Mesendoderm (in vitro differentiated cells): ENCODE measurements at regions not wholly inside any gene's neighbourhood (a gene's known extent, or its start where the extent isn't known, plus 50 kb on each side); places are given as distances from the start of the nearest gene placed in this dataset.
A peak's percentile ranks its signal among the peaks of the same experiment; 100 is the strongest.

Experiments used
- DNase-seq: peaks from one replicate; pipeline ENCODE4 v3.0.0; 2013
- H2AK5ac ChIP-seq: 2 replicates; pipeline ENCODE4 v1.6.1; 2013; ENCODE audit warnings: low read length, inconsistent platforms
- H2BK120ac ChIP-seq: 2 replicates; pipeline ENCODE4 v1.6.1; 2013; ENCODE audit warnings: low read depth, mild to moderate bottlenecking, low read length, moderate library complexity, mixed read lengths
- H2BK15ac ChIP-seq: replicated peaks from 2 replicates; pipeline ENCODE4 v1.6.1; 2013; ENCODE audit warnings: low read depth, mild to moderate bottlenecking, moderate library complexity
- H2BK5ac ChIP-seq: 2 replicates; pipeline ENCODE4 v1.6.1; 2013; ENCODE audit warnings: low read length, inconsistent platforms
- H3K18ac ChIP-seq: 2 replicates; pipeline ENCODE4 v1.6.1; 2013; ENCODE audit warnings: mild to moderate bottlenecking, low read length, mixed read lengths
- H3K23ac ChIP-seq: one replicate; pipeline ENCODE4 v1.6.1; 2013; ENCODE audit warnings: low read length
- H3K27ac ChIP-seq: 2 replicates; pipeline ENCODE4 v1.5.1; 2013; ENCODE audit warnings: low read depth, mild to moderate bottlenecking, inconsistent platforms, low read length, moderate library complexity
- H3K27me3 ChIP-seq: 2 replicates; pipeline ENCODE4 v1.6.1; 2013; ENCODE audit warnings: low read length, control low read depth, mild to moderate bottlenecking, inconsistent platforms; ENCODE audit not compliant: insufficient read depth, poor library complexity
- H3K36me3 ChIP-seq: 2 replicates; pipeline ENCODE4 v1.6.1; 2013; ENCODE audit warnings: low read length, inconsistent platforms; ENCODE audit not compliant: control insufficient read depth, insufficient read depth
- H3K4ac ChIP-seq: one replicate; pipeline ENCODE4 v1.6.1; 2013; ENCODE audit warnings: low read depth, mild to moderate bottlenecking, low read length, moderate library complexity
- H3K4me1 ChIP-seq: 2 replicates; pipeline ENCODE4 v1.6.1; 2013; ENCODE audit warnings: low read depth, low read length, inconsistent platforms; ENCODE audit not compliant: control insufficient read depth
- H3K4me2 ChIP-seq: 2 replicates; pipeline ENCODE4 v1.6.1; 2013; ENCODE audit warnings: low read length
- H3K4me3 ChIP-seq: 2 replicates; pipeline ENCODE4 v1.5.1; 2013; ENCODE audit warnings: mild to moderate bottlenecking, low read length
- H3K56ac ChIP-seq: one replicate; pipeline ENCODE4 v1.6.1; 2013; ENCODE audit warnings: low read length
- H3K79me1 ChIP-seq: 2 replicates; pipeline ENCODE4 v1.6.1; 2013; ENCODE audit warnings: low read length, inconsistent platforms
- H3K79me2 ChIP-seq: 2 replicates; pipeline ENCODE4 v1.6.1; 2013; ENCODE audit warnings: mild to moderate bottlenecking, low read length; ENCODE audit not compliant: control insufficient read depth, insufficient read depth
- H3K9ac ChIP-seq: 2 replicates; pipeline ENCODE4 v1.6.1; 2013; ENCODE audit warnings: low read length, inconsistent platforms
- H4K5ac ChIP-seq: one replicate; pipeline ENCODE4 v1.6.1; 2013; ENCODE audit warnings: low read length
- H4K8ac ChIP-seq: one replicate; pipeline ENCODE4 v1.6.1; 2013; ENCODE audit warnings: low read depth, mild to moderate bottlenecking, control low read depth, low read length, moderate library complexity
- WGBS: extraction: QIAGEN DNeasy Blood & Tissue Kit; methylation state at CpG from one replicate; pipeline ENCODE4 v1.1.7; 2013; ENCODE audit warnings: low lambda C conversion rate, missing lambda C conversion rate; ENCODE audit not compliant: insufficient coverage; ENCODE audit errors: extremely low coverage; 5-methylcytosine and 5-hydroxymethylcytosine counted together

- no peak overlapping the region for H2BK15ac ChIP-seq
- H2AK5ac ChIP-seq, result no peak overlapping the region
- no peaks in the 10 kb centered on the region for H3K4me1 ChIP-seq
- no peak overlapping the region for H4K5ac ChIP-seq
- H3K36me3 ChIP-seq, result no peaks in the 10 kb centered on the region
- no peak overlapping the region for H3K27ac ChIP-seq
- no peak overlapping the region for H3K23ac ChIP-seq
- no CpG with 5 or more reads among the region's 2 CpGs for WGBS
- no peak overlapping the region for H2BK5ac ChIP-seq
- H3K79me2 ChIP-seq, result no peaks in the 10 kb centered on the region
- no peak overlapping the region for H4K8ac ChIP-seq
- H3K9ac ChIP-seq, result no peak overlapping the region
- no peak overlapping the region for H3K18ac ChIP-seq
- no peaks in the 10 kb centered on the region for H3K79me1 ChIP-seq
- no peak for DNase-seq
- H3K56ac ChIP-seq, result no peak overlapping the region
- H3K4me2 ChIP-seq, result no peak overlapping the region
- H3K4ac ChIP-seq, result no peak overlapping the region
- no peaks in the 10 kb centered on the region for H3K27me3 ChIP-seq
- H3K4me3 ChIP-seq, result no peak overlapping the region
- H2BK120ac ChIP-seq, result no peak overlapping the region
These were observed 102.4 kb upstream of the FIBIN start for GRCh38 chr11:26891501-26891900.

GRCh38 chr11:26896719-26897118 lies 97.2 kb upstream of the FIBIN start:
- Histone ChIP-seq H3K4me1 (no peaks in the 10 kb centered on the region), H3K27me3 (no peaks in the 10 kb centered on the region), H2BK120ac (no peak overlapping the region), H4K5ac (no peak overlapping the region), H3K4me2 (no peak overlapping the region), H3K18ac (no peak overlapping the region), H3K9ac (no peak overlapping the region), H2AK5ac (no peak overlapping the region), H3K27ac (no peak overlapping the region), H3K36me3 (no peaks in the 10 kb centered on the region), H4K8ac (no peak overlapping the region), H2BK5ac (no peak overlapping the region), H3K4me3 (no peak overlapping the region), H3K79me1 (no peaks in the 10 kb centered on the region), H3K23ac (no peak overlapping the region), H3K79me2 (no peaks in the 10 kb centered on the region), H3K56ac (no peak overlapping the region), H3K4ac (no peak overlapping the region), H2BK15ac (no peak overlapping the region)
- no CpG with 5 or more reads among the region's 2 CpGs for WGBS
- DNase-seq, result no peak

GRCh38 chr11:26898799-26899198 lies 95.1 kb upstream of the FIBIN start:
- no peaks in the 10 kb centered on the region for H3K79me1 ChIP-seq
- H3K23ac ChIP-seq, result no peak overlapping the region
- H3K27me3 ChIP-seq, result no peaks in the 10 kb centered on the region
- H3K18ac ChIP-seq, result no peak overlapping the region
- H3K4me3 ChIP-seq, result no peak overlapping the region
- H3K27ac ChIP-seq, result no peak overlapping the region
- no peaks in the 10 kb centered on the region for H3K79me2 ChIP-seq
- no peak overlapping the region for H3K9ac ChIP-seq
- no peak overlapping the region for H3K4ac ChIP-seq
- no peak overlapping the region for H2BK120ac ChIP-seq
- H3K4me2 ChIP-seq, result no peak overlapping the region
- no peak overlapping the region for H2BK5ac ChIP-seq
- no peaks in the 10 kb centered on the region for H3K4me1 ChIP-seq
- H2AK5ac ChIP-seq, result no peak overlapping the region
- DNase-seq, result no peak
- H2BK15ac ChIP-seq, result no peak overlapping the region
- no peaks in the 10 kb centered on the region for H3K36me3 ChIP-seq
- no peak overlapping the region for H4K5ac ChIP-seq
- no peak overlapping the region for H3K56ac ChIP-seq
- no peak overlapping the region for H4K8ac ChIP-seq
- WGBS, result no CpG with 5 or more reads among the region's 1 CpG

DNA sequence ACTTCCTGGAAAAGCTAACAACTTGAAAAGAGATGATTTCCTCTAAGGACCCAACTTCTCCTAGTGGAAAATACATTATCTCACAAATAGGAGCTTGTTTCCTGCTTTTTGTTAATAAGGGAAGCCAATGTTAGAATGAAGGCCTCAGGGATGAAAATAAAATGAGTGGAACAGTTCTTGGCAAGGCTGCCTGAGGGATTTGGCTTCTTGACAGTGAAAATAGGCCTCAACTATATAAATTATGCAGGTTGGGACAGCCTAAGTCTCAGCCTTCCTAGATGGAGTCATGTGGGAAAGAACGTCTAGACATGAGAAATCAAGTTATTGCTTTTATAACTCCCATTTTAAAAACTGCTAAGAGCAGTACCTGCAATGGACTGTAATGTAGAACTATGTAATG lies 92.8 kb upstream of the FIBIN start:
- H2BK15ac ChIP-seq, result no peak overlapping the region
- H3K4me1 ChIP-seq, result peaks cover 1% of the 10 kb centered on the region
- H3K79me2 ChIP-seq, result no peaks in the 10 kb centered on the region
- no peak overlapping the region for H3K27ac ChIP-seq
- H2BK5ac ChIP-seq, result no peak overlapping the region
- no CpG with 5 or more reads among the region's 1 CpG for WGBS
- no peak overlapping the region for H3K9ac ChIP-seq
- H2AK5ac ChIP-seq, result no peak overlapping the region
- no peak overlapping the region for H3K18ac ChIP-seq
- no peak overlapping the region for H4K5ac ChIP-seq
- no peaks in the 10 kb centered on the region for H3K79me1 ChIP-seq
- H3K23ac ChIP-seq, result no peak overlapping the region
- DNase-seq, result no peak
- no peaks in the 10 kb centered on the region for H3K36me3 ChIP-seq
- H3K4ac ChIP-seq, result no peak overlapping the region
- no peak overlapping the region for H3K56ac ChIP-seq
- no peak overlapping the region for H2BK120ac ChIP-seq
- no peak overlapping the region for H3K4me2 ChIP-seq
- H3K4me3 ChIP-seq, result no peak overlapping the region
- H4K8ac ChIP-seq, result no peak overlapping the region
- H3K27me3 ChIP-seq, result no peaks in the 10 kb centered on the region

- H2BK5ac ChIP-seq, result no peak overlapping the region
- no CpG with 5 or more reads among the region's 1 CpG for WGBS
- H2BK120ac ChIP-seq, result no peak overlapping the region
- H3K56ac ChIP-seq, result no peak overlapping the region
- peaks cover 1% of the 10 kb centered on the region for H3K4me1 ChIP-seq
- no peaks in the 10 kb centered on the region for H3K79me1 ChIP-seq
- no peak overlapping the region for H4K8ac ChIP-seq
- H3K27ac ChIP-seq, result no peak overlapping the region
- DNase-seq, result peak; percentile 64
- no peak overlapping the region for H2AK5ac ChIP-seq
- no peak overlapping the region for H3K18ac ChIP-seq
- no peaks in the 10 kb centered on the region for H3K36me3 ChIP-seq
- H3K23ac ChIP-seq, result no peak overlapping the region
- H3K4me2 ChIP-seq, result no peak overlapping the region
- H3K4me3 ChIP-seq, result no peak overlapping the region
- no peak overlapping the region for H3K9ac ChIP-seq
- no peaks in the 10 kb centered on the region for H3K27me3 ChIP-seq
- H4K5ac ChIP-seq, result no peak overlapping the region
- H2BK15ac ChIP-seq, result no peak overlapping the region
- no peaks in the 10 kb centered on the region for H3K79me2 ChIP-seq
- no peak overlapping the region for H3K4ac ChIP-seq
These were observed 89.8 kb upstream of the FIBIN start for GRCh38 chr11:26904132-26904531.

DNA sequence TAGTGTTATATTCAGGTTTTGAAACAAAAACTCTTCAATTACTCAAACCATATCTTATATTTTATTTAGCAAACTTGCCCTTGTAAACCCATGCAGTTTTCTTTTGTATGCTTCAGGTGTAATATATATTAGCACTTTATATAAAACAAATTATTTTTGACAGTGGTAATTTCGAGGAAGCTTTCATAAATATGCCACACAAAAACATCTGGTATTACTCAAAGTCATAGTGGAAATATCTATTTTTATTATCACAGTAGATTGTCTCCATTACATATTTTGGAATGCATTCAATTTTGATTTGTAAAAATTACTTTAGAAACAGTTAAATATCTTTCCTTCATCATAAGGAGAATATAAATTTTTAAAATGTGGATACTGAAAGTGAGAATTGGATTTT lies 89.1 kb upstream of the FIBIN start:
- Histone ChIP-seq H2BK15ac (no peak overlapping the region), H2BK5ac (no peak overlapping the region), H3K79me1 (no peaks in the 10 kb centered on the region), H4K8ac (no peak overlapping the region), H3K9ac (no peak overlapping the region), H3K27ac (no peak overlapping the region), H3K18ac (no peak overlapping the region), H3K79me2 (no peaks in the 10 kb centered on the region), H3K4me1 (peaks cover 1% of the 10 kb centered on the region), H3K4ac (no peak overlapping the region), H3K23ac (no peak overlapping the region), H3K4me2 (no peak overlapping the region), H2AK5ac (no peak overlapping the region), H2BK120ac (no peak overlapping the region), H3K4me3 (no peak overlapping the region), H3K27me3 (no peaks in the 10 kb centered on the region), H4K5ac (no peak overlapping the region), H3K36me3 (no peaks in the 10 kb centered on the region), H3K56ac (no peak overlapping the region)
- no peak for DNase-seq
- no CpG with 5 or more reads among the region's 1 CpG for WGBS
